ENCODE measurements at regions not wholly inside any gene's neighbourhood (a gene's known extent, or its start where the extent isn't known, plus 50 kb on each side); places are given as distances from the start of the nearest gene placed in this dataset.
A peak's percentile ranks its signal among the peaks of the same experiment; 100 is the strongest.
"Not testable (repeated sequence)": the region's sequence is repeated elsewhere in the genome, so short reads cannot be mapped to it uniquely, and the experiment has no call there.

GRCh38 chr4:118410138-118410537 lies 57.3 kb upstream of the PRSS12 start:
- POLR2A ChIA-PET = no interaction called here
- CTCF ChIA-PET = no interaction called here

DNA sequence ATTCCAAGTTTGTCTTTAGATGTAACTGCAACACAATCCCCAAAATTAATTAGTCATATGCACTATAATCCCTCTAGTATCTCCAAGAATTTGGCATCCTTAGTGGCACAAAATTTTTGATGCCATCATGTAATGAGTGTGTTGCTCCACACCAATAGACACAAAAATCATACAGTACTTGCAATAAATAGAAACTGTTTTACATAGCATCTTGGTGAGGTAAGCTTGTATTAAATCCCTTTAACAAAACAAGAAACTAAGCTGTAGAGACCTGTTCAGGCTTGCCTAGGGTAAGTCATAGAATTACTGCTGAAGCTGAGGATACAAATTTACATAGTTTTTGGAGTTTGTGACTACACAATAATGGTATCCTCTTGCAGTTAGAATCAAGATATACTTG lies 64.5 kb upstream of the PRSS12 start:
- Mint-ChIP-seq H3K27me3 (peaks cover 7% of the 10 kb centered on the region), H3K27ac (no peak overlapping the region), H3K4me1 (no peaks in the 10 kb centered on the region), H3K4me3 (no peak overlapping the region), H3K36me3 (ENCODE audit: low read depth) (no peaks in the 10 kb centered on the region), H3K9me3 (no peaks in the 10 kb centered on the region)
- POLR2A ChIA-PET = no interaction called here
- no peak for DNase-seq
- CTCF ChIA-PET = interaction anchor here (1.3 kb wide), 1 partner anchor 64 kb away, joined by 5 read pairs; the partner anchor contains the start of gene PRSS12

More at GRCh38 chr4:118410138-118410537, 57.3 kb upstream of the PRSS12 start:
- no peaks in the 10 kb centered on the region for H3K4me1 Mint-ChIP-seq
- peaks cover 14% of the 10 kb centered on the region for H3K27me3 Mint-ChIP-seq
- H3K4me3 Mint-ChIP-seq = no peak overlapping the region
- no peaks in the 10 kb centered on the region for H3K9me3 Mint-ChIP-seq
- no peaks in the 10 kb centered on the region for H3K36me3 Mint-ChIP-seq (ENCODE audit: low read depth)
- H3K27ac Mint-ChIP-seq = no peak overlapping the region
- DNase-seq = no peak

DNA sequence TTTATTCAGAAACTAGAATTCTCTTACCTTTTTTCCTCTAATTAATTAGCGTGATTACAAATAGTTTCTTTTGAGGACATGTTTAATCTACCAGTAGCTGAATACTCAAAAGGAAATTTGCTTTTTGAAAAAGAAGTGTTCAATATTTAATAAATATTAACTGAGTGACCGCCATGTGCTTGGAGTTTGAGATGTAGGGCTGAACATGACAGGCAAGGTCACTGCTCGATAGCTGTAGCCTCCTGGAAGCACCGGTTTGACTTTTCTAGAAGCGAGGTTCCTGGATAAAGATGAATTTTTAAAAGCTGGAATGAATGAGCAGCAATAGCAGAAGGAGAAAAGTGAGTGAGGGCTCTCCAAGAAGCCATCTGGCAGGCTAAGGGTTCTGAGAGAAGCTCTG lies 65.0 kb upstream of the PRSS12 start:
- H3K4me1 Mint-ChIP-seq; H3K27ac Mint-ChIP-seq; H3K4me3 Mint-ChIP-seq; POLR2A ChIA-PET; CTCF ChIA-PET; H3K36me3 Mint-ChIP-seq (ENCODE audit: low read depth); H3K9me3 Mint-ChIP-seq; DNase-seq; H3K27me3 Mint-ChIP-seq: not testable (repeated sequence)

GRCh38 chr4:118418396-118418795 lies 65.6 kb upstream of the PRSS12 start:
- H3K9me3 Mint-ChIP-seq, CTCF ChIA-PET, POLR2A ChIA-PET: not testable (repeated sequence)

GRCh38 chr4:118419626-118420025 lies 66.8 kb upstream of the PRSS12 start:
- H3K4me3 Mint-ChIP-seq; DNase-seq; H3K36me3 Mint-ChIP-seq (ENCODE audit: low read depth); POLR2A ChIA-PET; CTCF ChIA-PET; H3K27me3 Mint-ChIP-seq; H3K4me1 Mint-ChIP-seq; H3K27ac Mint-ChIP-seq; H3K9me3 Mint-ChIP-seq: not testable (repeated sequence)

More at GRCh38 chr4:118418396-118418795, 65.6 kb upstream of the PRSS12 start:
- H3K27me3 Mint-ChIP-seq; H3K4me1 Mint-ChIP-seq; H3K27ac Mint-ChIP-seq; H3K36me3 Mint-ChIP-seq (ENCODE audit: low read depth); DNase-seq; H3K4me3 Mint-ChIP-seq: not testable (repeated sequence)

DNA sequence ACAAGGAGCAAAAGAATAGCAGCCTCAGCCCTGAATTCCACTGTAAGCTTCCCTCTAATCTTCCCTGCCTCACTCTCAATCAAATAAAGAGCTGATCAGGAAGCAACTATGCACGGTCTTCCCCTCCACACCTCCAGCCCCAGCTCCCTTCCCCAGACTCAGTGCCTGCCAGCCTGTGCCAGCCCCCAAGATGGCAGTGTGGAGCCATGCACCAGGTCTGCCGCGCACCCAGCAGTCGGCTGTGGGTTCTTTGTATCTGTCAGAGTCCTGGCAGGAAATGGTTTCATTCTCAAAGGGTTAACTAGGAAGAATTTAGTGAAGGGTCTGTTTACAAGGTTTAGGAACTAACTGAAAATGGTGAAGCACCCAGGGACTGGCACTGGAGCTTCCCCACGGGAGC lies 71.3 kb upstream of the PRSS12 start:
- CTCF ChIA-PET = interaction anchor here (0.6 to 1.5 kb wide), 5 partner anchors 20 to 315 kb away, joined by 3 to 6 read pairs (median 3); partner anchors contain the start of gene PRSS12

GRCh38 chr4:118428881-118429280 lies 76.1 kb upstream of the PRSS12 start:
- H3K9me3 Mint-ChIP-seq; H3K4me1 Mint-ChIP-seq; H3K27me3 Mint-ChIP-seq; H3K27ac Mint-ChIP-seq; H3K4me3 Mint-ChIP-seq; POLR2A ChIA-PET; DNase-seq; CTCF ChIA-PET; H3K36me3 Mint-ChIP-seq (ENCODE audit: low read depth): not testable (repeated sequence)

More for the DNA sequence above, 71.3 kb upstream of the PRSS12 start:
- peak; percentile 61 for DNase-seq
- H3K4me1 Mint-ChIP-seq; H3K27ac Mint-ChIP-seq; H3K4me3 Mint-ChIP-seq; H3K27me3 Mint-ChIP-seq; POLR2A ChIA-PET; H3K36me3 Mint-ChIP-seq (ENCODE audit: low read depth); H3K9me3 Mint-ChIP-seq: not testable (repeated sequence)

DNA sequence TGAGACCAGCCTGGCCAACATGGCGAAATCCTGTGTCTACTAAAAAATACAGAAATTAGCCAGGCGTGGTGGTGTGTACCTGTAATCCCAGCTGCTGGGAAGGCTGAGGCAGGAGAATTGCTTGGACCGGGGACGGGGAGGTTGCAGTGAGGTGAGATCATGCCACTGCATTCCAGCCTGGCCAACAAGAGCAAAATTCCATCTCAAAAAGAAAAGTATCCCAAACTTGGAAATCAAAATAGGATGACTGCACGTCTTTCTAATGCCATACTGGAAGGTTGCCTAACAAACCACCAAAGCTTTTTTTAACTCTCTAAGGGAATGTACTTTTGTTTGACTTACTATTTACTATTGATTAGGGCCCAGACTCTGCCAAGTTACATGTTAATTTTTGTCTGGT lies 79.6 kb upstream of the PRSS12 start:
- POLR2A ChIA-PET; H3K36me3 Mint-ChIP-seq (ENCODE audit: low read depth); H3K27me3 Mint-ChIP-seq; H3K27ac Mint-ChIP-seq; H3K4me3 Mint-ChIP-seq; CTCF ChIA-PET; DNase-seq; H3K4me1 Mint-ChIP-seq; H3K9me3 Mint-ChIP-seq: not testable (repeated sequence)

DNA sequence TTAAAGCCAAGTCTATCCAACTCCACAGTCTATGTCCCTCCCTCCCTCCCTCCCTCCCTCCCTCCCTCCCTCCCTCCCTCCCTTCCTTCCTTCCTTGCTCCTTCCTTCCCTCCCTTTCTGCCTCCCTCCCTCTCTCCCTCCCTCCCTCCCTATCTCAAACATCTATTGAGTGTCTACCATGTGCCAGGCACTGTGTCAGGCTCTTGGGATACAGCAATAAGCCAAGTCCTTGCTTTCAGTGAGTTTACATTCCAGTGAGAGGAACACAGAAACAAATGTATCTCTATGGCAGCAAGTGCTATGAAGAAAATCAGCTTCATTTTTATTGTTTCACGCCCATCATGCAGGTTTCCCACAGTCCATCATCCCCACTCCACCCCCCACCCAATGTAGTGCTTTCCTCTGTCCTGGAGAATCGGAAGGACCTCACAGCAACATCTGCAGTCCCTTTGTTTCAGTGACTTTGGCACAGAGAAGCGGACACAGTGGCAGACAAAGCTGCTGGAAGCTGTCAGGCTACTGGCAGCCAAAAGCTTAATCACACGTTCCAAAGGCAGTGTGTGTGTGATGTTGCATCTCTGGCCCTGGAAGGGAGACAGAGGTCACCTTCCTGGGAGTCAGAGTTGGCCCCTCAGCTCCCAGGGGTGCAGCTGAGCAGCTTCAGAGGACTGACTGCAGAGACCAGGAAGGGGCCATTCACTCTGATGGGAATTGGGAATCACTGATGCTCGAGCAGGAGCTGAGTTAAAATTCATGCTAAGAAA lies 81.0 kb upstream of the PRSS12 start:
- H3K4me1 Mint-ChIP-seq; CTCF ChIA-PET; H3K36me3 Mint-ChIP-seq (ENCODE audit: low read depth); H3K9me3 Mint-ChIP-seq; POLR2A ChIA-PET; DNase-seq; H3K27me3 Mint-ChIP-seq; H3K4me3 Mint-ChIP-seq; H3K27ac Mint-ChIP-seq: not testable (repeated sequence)

DNA sequence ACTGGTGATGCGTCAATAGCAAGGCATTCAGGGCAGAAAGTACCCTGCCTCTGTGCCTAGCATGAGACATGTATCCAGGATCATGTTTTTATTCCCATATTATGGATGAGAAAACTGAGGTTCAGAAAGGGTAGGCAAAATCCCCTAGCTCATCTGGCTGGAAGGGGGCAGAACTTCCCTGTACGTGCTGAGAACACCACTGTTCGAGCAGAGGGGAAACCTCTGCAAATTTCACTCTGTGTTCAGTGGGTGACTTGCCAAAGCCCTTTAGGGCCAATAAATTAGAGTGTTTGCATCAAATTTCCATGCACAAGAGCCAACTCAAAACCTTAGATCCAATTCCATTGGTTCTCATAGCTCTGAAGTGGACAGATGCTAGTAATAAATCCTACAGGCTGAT lies 82.6 kb upstream of the PRSS12 start:
- H3K9me3 Mint-ChIP-seq; POLR2A ChIA-PET; CTCF ChIA-PET; DNase-seq; H3K27ac Mint-ChIP-seq; H3K4me3 Mint-ChIP-seq; H3K4me1 Mint-ChIP-seq; H3K36me3 Mint-ChIP-seq (ENCODE audit: low read depth); H3K27me3 Mint-ChIP-seq: not testable (repeated sequence)

GRCh38 chr4:118442115-118442837 lies 89.5 kb upstream of the PRSS12 start:
- not testable (repeated sequence) for DNase-seq

GRCh38 chr4:118447397-118447796 lies 94.6 kb upstream of the PRSS12 start:
- DNase-seq; POLR2A ChIA-PET; H3K9me3 Mint-ChIP-seq; H3K27ac Mint-ChIP-seq; CTCF ChIA-PET; H3K36me3 Mint-ChIP-seq (ENCODE audit: low read depth); H3K4me3 Mint-ChIP-seq; H3K27me3 Mint-ChIP-seq; H3K4me1 Mint-ChIP-seq: not testable (repeated sequence)

More at GRCh38 chr4:118442115-118442837, 89.5 kb upstream of the PRSS12 start:
- H3K36me3 Mint-ChIP-seq (ENCODE audit: low read depth); H3K27ac Mint-ChIP-seq; CTCF ChIA-PET; POLR2A ChIA-PET; H3K4me3 Mint-ChIP-seq; H3K9me3 Mint-ChIP-seq; H3K27me3 Mint-ChIP-seq; H3K4me1 Mint-ChIP-seq: not testable (repeated sequence)

- H3K4me1 Mint-ChIP-seq; H3K4me3 Mint-ChIP-seq; H3K36me3 Mint-ChIP-seq (ENCODE audit: low read depth); H3K27ac Mint-ChIP-seq; H3K9me3 Mint-ChIP-seq; CTCF ChIA-PET; POLR2A ChIA-PET; DNase-seq; H3K27me3 Mint-ChIP-seq: not testable (repeated sequence)
Observed at GRCh38 chr4:118454857-118455256, 102.1 kb upstream of the PRSS12 start.

GRCh38 chr4:118461435-118461834 lies 108.6 kb upstream of the PRSS12 start:
- H3K4me1 Mint-ChIP-seq; H3K4me3 Mint-ChIP-seq; H3K9me3 Mint-ChIP-seq; POLR2A ChIA-PET; H3K27ac Mint-ChIP-seq; H3K27me3 Mint-ChIP-seq; CTCF ChIA-PET; DNase-seq; H3K36me3 Mint-ChIP-seq (ENCODE audit: low read depth): not testable (repeated sequence)

Data from activated CD4-positive, alpha-beta memory T cell treated with anti-CD3 and anti-CD28 coated beads, Interleukin-2, amount 10 ng/mL, durations not matched to agents 7 days and 5 days (primary cell).